T-helper 2 cell (primary cell): ENCODE measurements at regions not wholly inside any gene's neighbourhood (a gene's known extent, or its start where the extent isn't known, plus 50 kb on each side); places are given as distances from the start of the nearest gene placed in this dataset.
A peak's percentile ranks its signal among the peaks of the same experiment; 100 is the strongest.
"Not testable (repeated sequence)": the region's sequence is repeated elsewhere in the genome, so short reads cannot be mapped to it uniquely, and the experiment has no call there.

Experiments
- DNase-seq, 5 experiments: peaks; one replicate each; pipeline versions ENCODE4 v3.0.0 to v3.0.0-alpha.2; 2012 to 2022

DNA sequence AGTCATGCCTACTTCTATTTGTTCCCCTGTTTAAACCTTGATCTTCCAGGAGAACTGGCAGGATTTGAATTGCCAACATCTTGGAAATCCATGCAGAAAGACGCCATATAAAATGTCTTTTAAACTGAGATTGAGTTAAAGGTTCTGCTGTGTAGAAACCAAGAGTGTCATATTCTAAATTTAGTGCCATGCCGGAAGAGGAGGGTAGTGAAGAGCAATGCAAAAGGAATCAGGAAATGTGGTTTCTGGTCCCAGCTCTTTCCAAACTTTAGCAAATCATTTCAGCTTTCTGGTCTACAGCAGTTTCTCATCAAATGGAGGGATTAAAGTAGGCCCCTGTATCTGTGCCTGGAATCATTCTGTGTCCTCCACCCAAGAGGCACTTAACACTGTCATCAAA, 85.7 kb downstream of the BTG1 start:
- DNase-seq: no peak

DNA sequence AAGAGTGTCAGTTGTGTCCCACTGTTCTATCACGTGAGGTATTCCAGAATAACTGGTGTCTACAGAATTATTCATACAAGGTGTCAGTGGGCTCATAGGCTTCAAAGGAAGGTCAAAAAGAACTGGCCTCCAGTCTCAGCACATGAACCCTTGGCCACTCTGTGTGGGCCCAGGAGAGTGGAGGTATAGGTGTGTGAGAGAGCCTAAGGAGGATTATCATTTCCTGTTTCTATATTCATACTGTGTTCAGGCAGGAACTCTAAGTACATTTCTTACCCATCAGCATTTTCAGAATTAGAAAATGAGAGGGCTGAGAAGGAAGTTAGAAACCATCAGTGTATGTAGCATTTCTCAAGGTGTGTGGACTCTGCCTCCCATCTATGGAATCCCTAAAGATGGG, 87.0 kb downstream of the BTG1 start:
- peak in 1 of 5 experiments; percentile 57 for DNase-seq

DNA sequence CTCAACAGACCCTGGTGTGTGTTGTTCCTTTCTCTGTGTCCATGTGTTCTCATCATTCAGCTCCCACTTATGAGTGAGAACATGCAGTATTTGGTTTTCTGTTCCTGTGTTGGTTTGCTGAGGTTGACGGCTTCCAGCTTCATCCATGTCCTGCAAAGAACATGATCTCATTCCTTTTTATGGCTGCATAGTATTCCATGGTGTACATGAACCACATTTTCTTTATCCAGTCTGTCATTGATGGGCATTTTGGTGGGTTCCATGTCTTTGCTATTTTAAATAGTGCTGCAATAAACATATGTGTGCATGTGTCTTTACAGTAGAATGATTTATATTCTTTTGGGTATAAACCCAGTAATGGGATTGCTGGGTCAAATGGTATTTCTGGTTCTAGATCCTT, 88.9 kb downstream of the BTG1 start:
- not testable (repeated sequence) for DNase-seq

DNA sequence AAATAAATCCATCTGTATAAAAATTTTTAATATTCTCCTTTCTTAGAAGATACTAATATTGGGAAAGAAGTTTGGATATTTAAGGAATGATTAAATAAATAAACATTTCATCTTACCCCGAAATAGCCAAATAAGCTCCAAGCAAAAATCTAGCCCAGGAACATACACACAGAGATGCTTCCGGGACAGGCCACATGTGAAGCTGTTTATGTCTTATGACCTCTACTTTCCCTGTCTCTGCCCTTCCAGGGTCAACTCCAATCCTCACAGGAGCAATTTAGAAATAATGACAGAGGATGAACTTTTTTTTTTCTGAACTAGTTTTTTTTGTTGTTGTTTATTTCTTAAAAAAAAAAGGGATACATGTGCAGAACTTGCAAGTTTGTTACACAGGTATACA, 89.4 kb downstream of the BTG1 start:
- no peak for DNase-seq

DNA sequence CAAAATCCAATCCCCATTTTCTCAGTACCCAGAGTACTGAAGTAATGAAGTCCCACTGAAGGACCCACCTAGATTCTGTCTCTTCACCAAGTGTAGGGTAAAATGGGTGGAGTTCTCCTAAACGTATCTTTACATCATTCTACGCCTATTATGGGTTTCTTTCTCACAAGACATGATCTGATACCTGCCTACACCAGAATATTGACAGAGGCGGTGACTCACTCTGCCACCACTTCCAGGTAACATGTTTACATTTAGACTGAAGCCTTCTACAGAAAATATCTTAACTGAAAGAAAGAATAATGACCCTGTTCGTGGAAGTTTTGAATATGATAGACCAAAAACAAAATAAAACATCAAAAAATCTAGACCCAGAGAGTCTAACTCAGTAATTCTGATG, 89.8 kb downstream of the BTG1 start:
- DNase-seq: peak in 4 of 5 experiments; percentile 31 to 94 (median 42)

DNA sequence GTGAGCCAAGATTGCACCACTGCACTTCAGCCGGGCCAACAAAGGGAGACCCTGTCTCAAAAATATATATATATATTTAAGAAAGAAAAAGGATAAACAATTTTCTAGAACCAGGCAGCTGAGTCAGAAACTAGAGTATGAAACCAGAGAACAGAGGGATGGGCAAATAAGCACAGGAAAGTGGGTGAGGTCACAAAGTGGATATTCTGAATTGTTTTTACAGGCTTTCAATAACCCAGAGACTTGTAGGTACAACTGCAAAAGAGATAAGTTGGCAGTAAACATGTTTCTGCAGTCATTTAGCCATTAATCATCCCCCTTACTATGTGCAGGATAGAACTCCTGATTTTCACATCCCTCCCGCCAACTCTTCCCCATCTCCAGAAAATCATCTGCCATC, 94.2 kb downstream of the BTG1 start:
- DNase-seq: no peak

DNA sequence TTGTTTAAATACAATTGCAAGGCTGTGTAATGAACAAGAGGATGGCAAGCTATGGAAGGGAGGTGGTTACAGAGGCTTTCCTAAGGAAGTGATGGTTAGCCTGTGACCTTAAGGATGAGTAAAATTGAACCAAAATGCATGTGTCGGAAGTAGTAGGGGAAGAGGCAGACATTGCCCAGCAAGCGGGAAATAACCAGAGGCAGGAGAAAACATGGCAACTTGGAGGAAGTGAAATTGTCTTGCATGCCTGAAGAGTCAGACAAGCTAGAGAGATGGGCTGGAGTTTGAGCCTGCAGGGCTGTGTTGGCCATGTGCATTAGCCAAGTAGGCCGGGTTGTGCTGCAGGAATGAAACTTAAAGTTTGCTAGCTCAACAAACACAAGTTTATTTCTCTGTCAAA, 96.2 kb downstream of the BTG1 start:
- DNase-seq: peak in 1 of 5 experiments; percentile 46

DNA sequence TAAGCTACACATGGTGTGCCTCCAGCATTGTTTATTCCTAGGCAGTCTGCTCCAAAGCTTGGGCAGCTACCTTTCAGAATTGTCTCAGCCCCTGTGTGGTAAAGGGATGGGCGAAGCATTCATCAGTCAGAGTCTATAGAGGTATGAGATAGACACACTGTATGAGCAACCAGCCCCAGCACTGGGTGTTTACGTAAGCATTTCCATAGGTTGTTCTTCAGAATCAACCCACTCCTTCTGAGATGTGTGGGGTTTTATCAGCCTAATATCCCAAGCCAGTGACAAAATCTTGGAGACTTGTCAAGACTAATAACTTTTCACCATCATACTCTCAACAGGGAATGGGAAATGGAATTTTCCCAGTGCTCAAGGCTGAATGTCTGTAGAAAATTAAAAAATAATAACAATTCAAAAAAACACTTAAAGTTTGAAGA, 98.2 kb downstream of the BTG1 start:
- peak in 1 of 5 experiments; percentile 77 for DNase-seq

DNA sequence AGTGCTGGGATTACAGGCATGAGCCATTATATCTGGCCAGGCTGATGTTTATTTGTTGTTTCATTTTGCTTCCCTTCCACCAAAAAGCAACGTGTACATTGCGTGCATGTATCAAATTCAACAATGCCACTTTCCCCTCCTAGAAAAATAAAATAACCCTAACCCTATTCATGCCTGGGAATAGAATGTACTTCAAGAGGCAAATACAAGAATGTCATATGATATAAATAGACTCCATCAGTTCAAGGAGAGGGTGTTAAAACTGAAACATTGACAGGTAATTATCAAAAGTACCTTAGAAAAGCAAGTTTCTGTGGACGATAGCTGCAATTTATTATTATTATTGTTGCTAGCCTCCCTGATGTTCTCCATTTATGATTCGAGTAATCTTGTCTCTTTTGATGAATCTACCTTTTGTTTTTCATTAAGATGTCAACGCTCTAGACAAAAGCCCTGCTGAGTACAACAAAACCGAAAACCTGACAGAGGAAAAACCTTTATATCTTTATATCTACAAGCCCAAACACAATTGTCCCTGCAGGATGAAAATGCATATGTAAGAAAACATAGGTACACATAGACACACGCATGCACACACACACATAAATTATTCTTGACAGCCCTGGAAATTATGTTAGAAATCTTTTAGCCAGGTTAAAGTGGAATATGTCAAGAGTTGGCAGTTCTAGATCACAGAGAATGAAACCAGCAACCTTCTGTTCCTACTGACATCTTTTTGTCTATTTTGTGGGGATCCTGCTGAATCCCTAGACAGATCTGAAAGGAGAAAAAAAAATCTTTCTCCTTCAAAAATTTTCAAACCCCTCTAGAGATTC, 98.9 kb downstream of the BTG1 start:
- DNase-seq: peak in 1 of 5 experiments; percentile 46

DNA sequence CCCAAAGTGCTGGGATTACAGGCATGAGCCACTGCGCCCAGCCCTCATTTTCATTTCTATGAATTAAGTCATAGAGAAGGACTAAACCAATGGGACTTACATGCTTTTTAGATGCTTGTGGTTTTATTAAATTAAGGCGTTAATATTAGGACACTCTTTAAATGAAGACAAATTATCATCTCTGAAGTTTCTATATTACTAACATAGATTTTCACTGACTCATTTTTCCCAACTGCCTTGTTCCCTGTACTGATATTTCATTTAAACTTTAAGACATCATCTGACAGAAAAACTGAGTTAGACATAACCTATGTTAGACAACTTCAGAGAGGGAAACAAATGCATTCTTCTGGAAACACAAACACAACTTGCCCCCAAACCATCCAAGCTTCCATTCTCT, 99.8 kb downstream of the BTG1 start:
- DNase-seq: peak in 1 of 5 experiments; percentile 43

DNA sequence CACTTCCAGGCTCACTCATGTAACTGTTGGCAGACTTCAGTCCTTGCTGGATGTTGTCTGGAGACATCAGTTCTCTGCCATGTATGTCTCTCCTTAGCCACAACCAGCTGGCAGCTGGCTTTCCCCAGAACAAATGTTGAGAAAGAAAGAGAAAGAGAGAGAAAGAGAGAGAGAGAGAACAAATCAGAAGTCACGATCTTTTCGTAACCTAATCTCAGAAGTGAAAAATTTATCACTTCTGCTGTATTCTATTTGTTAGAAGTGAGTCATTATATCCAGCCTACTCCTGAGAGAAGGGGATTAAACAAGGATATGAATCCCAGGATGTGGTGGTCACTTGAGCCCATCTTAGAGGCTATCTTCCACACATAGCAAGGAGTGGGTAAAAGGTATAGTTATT, 101.2 kb downstream of the BTG1 start:
- peak in 1 of 5 experiments; percentile 83 for DNase-seq

DNA sequence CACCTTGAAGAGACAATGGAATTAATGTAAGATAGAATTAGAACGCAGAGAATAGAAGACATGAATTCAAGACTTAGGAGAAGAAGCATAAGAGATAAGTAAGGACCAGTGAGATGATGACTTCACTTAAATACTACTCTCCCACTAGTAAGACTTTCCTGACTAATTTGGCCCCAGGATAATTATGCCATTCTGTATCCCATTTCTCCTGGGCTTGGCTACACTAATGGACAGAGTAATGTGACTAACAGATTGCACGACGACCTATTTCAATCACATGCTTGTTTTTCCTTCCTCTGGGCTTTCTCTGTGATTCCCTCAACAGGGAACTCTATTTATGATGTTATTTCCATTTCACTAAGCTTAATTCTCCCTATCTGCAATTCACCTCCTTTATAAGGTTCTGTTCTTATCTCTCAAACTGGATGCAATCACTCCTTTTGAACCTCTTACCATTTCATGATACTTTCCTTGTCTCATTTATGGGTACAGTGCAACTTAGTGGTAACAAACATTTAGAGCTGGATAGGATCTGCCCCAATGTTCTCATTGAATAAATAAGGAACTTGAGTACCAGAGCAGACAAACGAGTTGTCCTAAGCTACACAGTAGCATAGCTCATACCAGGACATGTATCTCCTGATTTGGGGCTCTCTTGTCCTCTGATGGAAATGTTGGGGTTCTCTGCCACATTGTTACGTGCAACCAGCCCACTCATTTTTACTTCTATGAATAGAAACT, 102.7 kb downstream of the BTG1 start:
- no peak for DNase-seq

DNA sequence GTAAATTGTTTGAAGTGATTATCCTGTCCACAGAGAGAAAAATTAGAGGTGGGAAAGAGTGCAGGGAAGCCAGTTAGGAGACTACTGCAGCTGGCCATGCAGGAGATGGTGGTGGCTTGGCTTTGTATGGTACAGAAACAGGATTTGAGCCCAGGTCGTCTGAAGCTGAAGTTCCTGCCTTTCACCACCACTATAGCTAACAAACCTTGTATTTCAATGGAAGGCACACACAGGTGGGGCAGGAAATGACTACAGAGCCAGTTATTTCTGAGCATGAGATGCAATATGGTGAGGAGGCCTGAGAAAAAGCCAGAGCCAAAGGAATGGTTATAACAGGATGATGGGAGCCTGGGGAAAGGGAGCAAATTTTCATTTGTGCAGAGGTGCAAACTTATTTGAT, 103.9 kb downstream of the BTG1 start:
- peak in 1 of 5 experiments; percentile 78 for DNase-seq

DNA sequence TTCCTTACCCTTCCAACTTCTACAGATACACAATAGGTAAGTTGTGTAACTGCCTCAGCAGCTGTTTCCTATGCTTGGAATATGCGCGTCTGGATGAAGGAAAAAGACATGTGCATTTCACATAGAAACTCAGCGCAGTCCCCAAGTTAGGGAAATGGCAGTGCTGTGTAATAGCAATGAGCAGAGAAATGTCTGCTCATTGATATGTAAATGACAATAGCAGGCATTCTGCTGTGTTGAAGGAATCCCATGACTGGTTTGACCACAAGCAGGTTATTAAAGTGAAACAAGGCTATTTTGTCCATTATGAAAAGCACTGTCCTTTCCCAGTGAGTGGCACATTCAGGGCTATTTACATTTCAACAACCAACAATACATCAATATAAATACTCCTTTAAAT, 106.6 kb downstream of the BTG1 start:
- DNase-seq: no peak

DNA sequence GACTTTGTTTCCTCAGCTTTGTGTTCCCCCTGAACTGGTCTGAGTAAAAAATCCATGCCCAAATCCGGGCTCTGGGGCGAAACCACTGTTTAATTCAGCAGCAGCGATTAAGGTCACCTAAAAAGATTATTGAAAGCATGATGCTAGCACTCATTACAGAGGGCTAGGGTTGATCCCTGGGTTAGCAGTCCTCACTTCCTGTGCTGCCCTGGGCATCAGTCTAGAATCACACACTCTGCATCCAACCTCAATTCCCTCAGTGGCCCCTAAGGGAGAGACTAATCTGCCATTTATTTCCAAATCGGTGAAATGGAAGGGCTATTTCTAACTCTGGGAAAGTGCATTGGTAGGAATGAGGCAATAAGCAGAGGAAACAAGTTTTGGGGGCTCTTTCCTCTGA, 107.2 kb downstream of the BTG1 start:
- no peak for DNase-seq

DNA sequence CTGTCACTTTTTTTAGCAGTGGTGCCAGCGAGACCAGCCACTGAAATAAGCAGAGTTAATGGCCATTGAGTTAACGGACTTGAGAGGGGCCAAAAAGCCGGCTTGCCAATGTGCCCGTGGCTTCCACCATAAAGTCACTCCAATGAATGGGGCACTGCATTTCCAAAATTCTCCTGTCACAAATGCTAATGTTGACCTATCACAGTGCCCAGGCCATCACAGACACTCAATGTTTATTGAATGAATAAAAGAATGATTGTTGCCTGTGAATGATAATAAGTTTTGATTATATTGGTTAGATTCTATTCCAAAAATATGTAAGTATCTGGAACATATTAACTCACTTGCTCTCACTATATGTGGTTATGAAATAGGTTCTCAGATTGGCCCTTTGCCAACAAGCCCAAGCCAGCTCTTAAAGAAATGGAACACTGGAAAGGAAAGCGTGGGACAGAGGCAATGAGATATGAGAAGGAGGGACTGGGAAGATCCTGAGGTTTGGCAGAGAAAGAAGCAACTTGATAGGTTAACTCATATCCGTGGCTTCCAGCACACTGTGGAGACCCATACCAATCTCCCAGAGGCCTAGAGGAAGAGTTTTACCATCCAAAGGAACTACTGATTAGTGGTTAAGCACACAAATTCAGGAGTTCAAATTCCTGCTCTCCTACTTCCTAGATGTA, 108.7 kb downstream of the BTG1 start:
- DNase-seq: no peak

DNA sequence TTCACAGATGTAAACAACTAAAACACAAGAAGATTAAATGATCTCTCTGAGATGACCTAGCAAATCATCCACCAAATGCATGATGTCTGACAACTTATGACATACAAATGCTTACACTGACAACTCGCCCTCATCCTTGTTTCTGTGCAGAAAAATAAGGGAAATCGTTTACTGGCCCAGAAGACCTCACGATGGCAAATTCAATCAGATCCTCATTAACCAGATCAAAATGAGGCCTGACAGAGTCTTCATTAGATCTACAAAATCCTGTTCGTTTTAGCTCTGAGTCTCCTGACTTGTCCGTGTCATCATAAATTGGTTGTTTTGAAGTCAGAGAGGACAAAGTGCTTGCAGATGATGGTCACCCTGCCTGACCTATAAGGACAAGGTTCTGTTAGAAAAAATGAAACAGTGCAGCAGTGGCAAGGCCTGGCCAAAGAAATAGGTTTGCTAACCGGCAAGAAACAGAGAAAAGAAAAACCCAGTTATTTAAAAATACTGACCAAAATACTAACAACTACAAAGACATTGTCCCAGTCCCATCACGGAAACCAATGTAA, 109.5 kb downstream of the BTG1 start:
- DNase-seq: no peak

DNA sequence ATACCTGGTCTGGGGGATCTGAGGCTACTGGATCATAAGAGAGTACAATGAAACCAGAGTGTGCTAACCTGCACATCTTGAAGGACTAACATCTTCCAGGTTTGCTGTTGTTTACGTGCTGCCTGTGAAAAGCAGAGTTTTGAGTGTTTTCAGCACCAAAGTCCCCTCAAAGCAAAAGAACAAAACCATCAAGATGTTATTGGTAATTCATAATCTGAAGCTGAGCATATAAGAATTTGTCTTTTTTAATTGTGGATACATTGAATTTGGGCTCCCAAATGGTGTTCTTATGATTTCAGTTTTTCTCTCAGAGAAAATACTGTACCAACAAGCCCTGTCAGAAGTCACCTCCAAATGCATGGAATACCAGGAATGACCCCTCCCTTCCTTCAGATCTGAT, 110.2 kb downstream of the BTG1 start:
- no peak for DNase-seq

DNA sequence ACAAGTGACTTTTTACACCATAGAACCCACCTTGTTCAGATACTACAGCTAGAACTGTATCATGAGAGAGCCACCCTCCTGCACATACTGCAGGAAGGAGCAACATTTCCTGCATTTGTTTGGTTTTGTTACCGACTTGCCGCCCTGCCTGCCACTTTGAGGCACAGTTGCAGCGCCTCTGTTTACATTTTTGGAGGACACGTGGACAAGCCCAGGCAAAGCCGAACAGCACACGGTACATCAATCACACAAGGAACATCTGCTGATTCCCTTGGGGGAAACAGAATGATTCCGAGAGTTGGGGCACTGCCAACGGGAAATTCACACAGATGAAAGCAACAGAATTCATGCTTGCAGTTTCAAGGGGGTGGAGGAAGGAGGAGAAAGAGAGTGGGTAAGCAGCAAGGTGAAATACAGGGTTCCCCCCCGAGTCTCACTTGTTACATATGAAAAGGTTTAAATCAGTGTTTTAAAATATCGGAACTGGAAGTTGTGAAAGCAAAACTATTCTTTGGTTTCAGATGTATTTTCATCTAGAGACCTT, 110.7 kb downstream of the BTG1 start:
- peak in 4 of 5 experiments; percentile 16 to 80 (median 27) for DNase-seq

DNA sequence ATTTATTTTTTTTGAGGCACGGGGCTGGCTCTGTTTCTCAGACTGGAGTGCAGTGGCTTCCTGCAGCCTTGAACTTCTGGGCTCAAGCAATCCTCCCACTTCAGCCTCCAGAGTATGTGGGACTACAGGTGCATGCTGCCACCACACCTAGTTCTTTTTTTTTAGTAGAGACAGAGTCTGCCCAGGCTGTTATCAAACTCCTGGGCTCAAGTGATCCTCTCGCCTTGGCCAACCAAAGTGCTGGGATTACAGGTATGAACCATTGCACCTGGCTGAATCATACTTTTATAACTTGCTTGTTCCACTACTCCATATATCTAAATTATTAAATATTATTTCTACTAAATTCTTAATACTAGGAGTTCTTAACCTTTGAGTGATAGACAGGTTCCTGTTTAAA, 111.6 kb downstream of the BTG1 start:
- no peak for DNase-seq

DNA sequence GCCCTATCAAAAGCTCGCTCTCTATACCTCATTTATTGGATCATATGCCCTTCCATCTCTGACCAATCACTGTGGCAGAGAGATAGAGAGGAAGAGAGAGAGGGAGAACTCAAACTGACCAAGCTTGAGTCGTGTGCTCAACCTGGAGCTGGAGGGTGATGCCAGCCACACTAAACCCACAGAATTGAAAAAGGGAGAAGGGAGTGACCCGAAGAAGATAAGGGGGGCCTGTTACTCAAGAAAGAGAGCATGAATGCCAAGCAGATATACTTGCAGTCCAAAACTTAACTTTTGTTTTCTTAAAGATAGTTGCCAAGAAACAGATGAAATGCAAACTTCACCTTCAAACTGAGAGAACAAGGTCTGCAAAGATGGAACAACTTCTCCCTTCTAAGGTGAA, 112.7 kb downstream of the BTG1 start:
- DNase-seq: no peak

DNA sequence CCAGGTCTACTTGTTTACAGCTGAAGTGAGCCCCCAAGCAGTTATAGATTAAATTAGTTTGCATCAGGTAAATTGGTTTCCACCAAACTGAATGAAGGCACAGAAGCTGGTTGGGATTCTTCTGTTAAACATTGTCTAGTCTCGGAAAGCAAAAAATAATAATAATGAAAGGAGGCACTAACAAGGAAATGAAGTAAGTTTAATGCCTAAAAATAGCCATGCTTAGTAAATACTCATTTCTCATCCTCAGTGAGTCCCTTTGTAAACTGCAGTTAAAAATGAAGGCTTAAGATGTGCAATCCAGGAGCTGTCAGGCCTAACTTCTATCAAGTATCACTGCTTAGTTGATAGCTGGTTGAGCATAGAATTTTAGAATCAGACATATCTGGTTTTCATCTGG, 113.5 kb downstream of the BTG1 start:
- no peak for DNase-seq

DNA sequence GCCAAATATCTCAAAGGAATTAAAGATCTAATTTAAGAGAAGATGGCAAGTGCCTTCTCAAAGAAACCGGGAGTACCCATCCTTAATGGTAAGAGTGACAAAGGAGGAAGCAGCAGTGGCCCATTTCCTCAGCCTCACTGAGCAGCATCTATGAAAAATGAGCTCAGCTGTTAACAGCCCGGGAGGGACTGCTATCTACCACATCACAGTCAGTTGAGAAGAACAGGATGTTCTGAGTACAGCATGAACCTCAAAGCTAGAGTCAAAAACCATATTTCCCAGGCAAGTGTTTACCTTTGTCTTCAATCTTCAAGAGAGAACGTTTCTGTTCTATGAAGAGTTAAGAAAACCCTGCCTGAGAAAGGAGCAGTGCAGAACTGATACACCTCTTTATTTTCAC, 115.0 kb downstream of the BTG1 start:
- DNase-seq: peak in 4 of 5 experiments; percentile 10 to 96 (median 60)
